SK-N-SH treated with all-trans-retinoic acid at 6 μM for 48 hours (cell line): ENCODE measurements at regions not wholly inside any gene's neighbourhood (a gene's known extent, or its start where the extent isn't known, plus 50 kb on each side); places are given as distances from the start of the nearest gene placed in this dataset.

Source experiments
- BACH2 ChIP-seq: fragments of 250-450 bp; sonication (Bioruptor Pico); IDR thresholded peaks from 2 replicates; pipeline ENCODE4 v1.9.0; 2021; ENCODE audit warnings: mild to moderate bottlenecking, borderline replicate concordance
- ISL1 ChIP-seq: fragments of 250-450 bp; sonication (Bioruptor Pico); IDR thresholded peaks from 2 replicates; pipeline ENCODE4 v2.1.2; 2022; ENCODE audit warnings: mild to moderate bottlenecking, moderate library complexity
- RARB ChIP-seq: fragments of 250-450 bp; sonication (Bioruptor Pico); IDR thresholded peaks from 2 replicates; pipeline ENCODE4 v1.8.0; 2021; ENCODE audit warnings: mild to moderate bottlenecking, moderate library complexity
- ZFP3 ChIP-seq: fragments of 250-450 bp; sonication (Bioruptor Pico); IDR thresholded peaks from 2 replicates; pipeline ENCODE4 v1.5.0; 2020; ENCODE audit warnings: mild to moderate bottlenecking, moderate library complexity
- ZFP30 ChIP-seq: fragments of 450-650 bp; formaldehyde crosslinking; IDR thresholded peaks from 2 replicates; pipeline ENCODE4 v1.5.0; 2022; ENCODE audit warnings: mild to moderate bottlenecking, moderate library complexity
- ZNF565 ChIP-seq: fragments of 450-650 bp; formaldehyde crosslinking; conservative IDR thresholded peaks from 2 replicates; pipeline ENCODE4 v1.5.0; 2020; ENCODE audit warnings: low read depth, mild to moderate bottlenecking, moderate library complexity
- ZNF8 ChIP-seq: fragments of 450-650 bp; formaldehyde crosslinking; IDR thresholded peaks from 2 replicates; pipeline ENCODE4 v1.5.0; 2020; ENCODE audit warnings: mild to moderate bottlenecking, moderate library complexity
- TF ChIP-seq, protein P1 (sequence below): fragments of 250-450 bp; sonication (Bioruptor Pico); IDR thresholded peaks from 2 replicates; pipeline ENCODE4 v1.5.0; 2020; ENCODE audit warnings: mild to moderate bottlenecking, moderate library complexity
- TF ChIP-seq, protein P2 (sequence below): fragments of 250-450 bp; sonication (Bioruptor Pico); IDR thresholded peaks from 2 replicates; pipeline ENCODE4 v1.5.1; 2021; ENCODE audit warnings: mild to moderate bottlenecking, moderate library complexity
- TF ChIP-seq, protein P3 (sequence below): fragments of 250-450 bp; sonication (Bioruptor Pico); IDR thresholded peaks from 2 replicates; pipeline ENCODE4 v1.5.1; 2020; ENCODE audit warnings: low read depth, mild to moderate bottlenecking, moderate library complexity
- TF ChIP-seq, protein P4 (sequence below): fragments of 250-450 bp; sonication (Bioruptor Pico); IDR thresholded peaks from 2 replicates; pipeline ENCODE4 v1.8.0; 2021; ENCODE audit warnings: low read depth, mild to moderate bottlenecking, moderate library complexity, borderline replicate concordance
- TF ChIP-seq, protein P5 (sequence below): fragments of 250-450 bp; sonication (Bioruptor Pico); IDR thresholded peaks from 2 replicates; pipeline ENCODE4 v1.8.0; 2020; ENCODE audit warnings: mild to moderate bottlenecking, moderate library complexity, borderline replicate concordance

DNA sequence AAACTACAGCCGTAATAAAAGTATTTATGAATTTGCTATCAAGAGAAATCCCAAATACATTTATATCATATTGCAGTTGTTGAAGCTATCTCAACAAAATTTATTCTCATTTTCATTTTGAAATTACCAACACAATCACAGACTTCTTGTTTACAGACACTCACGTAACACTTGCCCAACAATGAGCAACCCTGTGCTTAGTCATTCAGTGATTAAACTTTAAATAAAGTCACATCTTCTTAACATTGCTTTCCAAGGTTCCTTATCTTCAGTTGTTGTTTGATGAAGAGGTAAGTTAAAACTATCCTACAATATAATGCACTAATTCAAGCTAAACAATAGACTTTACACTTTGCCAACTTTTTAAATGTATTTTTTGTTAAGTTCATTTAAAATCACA is 601.8 kb downstream of the SLC16A7 start:
- TF ChIP-seq RARB (CRISPR knock-in tag) = no peak
- TF ChIP-seq, protein P1, sequence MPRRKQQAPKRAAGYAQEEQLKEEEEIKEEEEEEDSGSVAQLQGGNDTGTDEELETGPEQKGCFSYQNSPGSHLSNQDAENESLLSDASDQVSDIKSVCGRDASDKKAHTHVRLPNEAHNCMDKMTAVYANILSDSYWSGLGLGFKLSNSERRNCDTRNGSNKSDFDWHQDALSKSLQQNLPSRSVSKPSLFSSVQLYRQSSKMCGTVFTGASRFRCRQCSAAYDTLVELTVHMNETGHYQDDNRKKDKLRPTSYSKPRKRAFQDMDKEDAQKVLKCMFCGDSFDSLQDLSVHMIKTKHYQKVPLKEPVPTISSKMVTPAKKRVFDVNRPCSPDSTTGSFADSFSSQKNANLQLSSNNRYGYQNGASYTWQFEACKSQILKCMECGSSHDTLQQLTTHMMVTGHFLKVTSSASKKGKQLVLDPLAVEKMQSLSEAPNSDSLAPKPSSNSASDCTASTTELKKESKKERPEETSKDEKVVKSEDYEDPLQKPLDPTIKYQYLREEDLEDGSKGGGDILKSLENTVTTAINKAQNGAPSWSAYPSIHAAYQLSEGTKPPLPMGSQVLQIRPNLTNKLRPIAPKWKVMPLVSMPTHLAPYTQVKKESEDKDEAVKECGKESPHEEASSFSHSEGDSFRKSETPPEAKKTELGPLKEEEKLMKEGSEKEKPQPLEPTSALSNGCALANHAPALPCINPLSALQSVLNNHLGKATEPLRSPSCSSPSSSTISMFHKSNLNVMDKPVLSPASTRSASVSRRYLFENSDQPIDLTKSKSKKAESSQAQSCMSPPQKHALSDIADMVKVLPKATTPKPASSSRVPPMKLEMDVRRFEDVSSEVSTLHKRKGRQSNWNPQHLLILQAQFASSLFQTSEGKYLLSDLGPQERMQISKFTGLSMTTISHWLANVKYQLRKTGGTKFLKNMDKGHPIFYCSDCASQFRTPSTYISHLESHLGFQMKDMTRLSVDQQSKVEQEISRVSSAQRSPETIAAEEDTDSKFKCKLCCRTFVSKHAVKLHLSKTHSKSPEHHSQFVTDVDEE = no peak
- TF ChIP-seq, protein P2, sequence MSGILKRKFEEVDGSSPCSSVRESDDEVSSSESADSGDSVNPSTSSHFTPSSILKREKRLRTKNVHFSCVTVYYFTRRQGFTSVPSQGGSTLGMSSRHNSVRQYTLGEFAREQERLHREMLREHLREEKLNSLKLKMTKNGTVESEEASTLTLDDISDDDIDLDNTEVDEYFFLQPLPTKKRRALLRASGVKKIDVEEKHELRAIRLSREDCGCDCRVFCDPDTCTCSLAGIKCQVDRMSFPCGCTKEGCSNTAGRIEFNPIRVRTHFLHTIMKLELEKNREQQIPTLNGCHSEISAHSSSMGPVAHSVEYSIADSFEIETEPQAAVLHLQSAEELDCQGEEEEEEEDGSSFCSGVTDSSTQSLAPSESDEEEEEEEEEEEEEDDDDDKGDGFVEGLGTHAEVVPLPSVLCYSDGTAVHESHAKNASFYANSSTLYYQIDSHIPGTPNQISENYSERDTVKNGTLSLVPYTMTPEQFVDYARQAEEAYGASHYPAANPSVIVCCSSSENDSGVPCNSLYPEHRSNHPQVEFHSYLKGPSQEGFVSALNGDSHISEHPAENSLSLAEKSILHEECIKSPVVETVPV (CRISPR knock-in tag) = no peak
- TF ChIP-seq ZFP30 (CRISPR knock-in tag) = no peak
- TF ChIP-seq, protein P3, sequence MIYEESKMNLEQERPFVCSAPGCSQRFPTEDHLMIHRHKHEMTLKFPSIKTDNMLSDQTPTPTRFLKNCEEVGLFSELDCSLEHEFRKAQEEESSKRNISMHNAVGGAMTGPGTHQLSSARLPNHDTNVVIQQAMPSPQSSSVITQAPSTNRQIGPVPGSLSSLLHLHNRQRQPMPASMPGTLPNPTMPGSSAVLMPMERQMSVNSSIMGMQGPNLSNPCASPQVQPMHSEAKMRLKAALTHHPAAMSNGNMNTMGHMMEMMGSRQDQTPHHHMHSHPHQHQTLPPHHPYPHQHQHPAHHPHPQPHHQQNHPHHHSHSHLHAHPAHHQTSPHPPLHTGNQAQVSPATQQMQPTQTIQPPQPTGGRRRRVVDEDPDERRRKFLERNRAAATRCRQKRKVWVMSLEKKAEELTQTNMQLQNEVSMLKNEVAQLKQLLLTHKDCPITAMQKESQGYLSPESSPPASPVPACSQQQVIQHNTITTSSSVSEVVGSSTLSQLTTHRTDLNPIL = no peak
- no peak for TF ChIP-seq ZNF8 (CRISPR knock-in tag)
- TF ChIP-seq, protein P4, sequence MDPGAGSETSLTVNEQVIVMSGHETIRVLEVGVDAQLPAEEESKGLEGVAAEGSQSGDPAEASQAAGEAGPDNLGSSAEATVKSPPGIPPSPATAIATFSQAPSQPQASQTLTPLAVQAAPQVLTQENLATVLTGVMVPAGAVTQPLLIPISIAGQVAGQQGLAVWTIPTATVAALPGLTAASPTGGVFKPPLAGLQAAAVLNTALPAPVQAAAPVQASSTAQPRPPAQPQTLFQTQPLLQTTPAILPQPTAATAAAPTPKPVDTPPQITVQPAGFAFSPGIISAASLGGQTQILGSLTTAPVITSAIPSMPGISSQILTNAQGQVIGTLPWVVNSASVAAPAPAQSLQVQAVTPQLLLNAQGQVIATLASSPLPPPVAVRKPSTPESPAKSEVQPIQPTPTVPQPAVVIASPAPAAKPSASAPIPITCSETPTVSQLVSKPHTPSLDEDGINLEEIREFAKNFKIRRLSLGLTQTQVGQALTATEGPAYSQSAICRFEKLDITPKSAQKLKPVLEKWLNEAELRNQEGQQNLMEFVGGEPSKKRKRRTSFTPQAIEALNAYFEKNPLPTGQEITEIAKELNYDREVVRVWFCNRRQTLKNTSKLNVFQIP (CRISPR knock-in tag) = no peak
- TF ChIP-seq BACH2 = no peak
- no peak for TF ChIP-seq ZFP3 (CRISPR knock-in tag)
- TF ChIP-seq ZNF565 (CRISPR knock-in tag) = no peak
- TF ChIP-seq, protein P5, sequence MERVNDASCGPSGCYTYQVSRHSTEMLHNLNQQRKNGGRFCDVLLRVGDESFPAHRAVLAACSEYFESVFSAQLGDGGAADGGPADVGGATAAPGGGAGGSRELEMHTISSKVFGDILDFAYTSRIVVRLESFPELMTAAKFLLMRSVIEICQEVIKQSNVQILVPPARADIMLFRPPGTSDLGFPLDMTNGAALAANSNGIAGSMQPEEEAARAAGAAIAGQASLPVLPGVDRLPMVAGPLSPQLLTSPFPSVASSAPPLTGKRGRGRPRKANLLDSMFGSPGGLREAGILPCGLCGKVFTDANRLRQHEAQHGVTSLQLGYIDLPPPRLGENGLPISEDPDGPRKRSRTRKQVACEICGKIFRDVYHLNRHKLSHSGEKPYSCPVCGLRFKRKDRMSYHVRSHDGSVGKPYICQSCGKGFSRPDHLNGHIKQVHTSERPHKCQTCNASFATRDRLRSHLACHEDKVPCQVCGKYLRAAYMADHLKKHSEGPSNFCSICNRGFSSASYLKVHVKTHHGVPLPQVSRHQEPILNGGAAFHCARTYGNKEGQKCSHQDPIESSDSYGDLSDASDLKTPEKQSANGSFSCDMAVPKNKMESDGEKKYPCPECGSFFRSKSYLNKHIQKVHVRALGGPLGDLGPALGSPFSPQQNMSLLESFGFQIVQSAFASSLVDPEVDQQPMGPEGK (CRISPR knock-in tag) = no peak
- no peak for TF ChIP-seq ISL1 (CRISPR knock-in tag)
